ENCODE measurements at regions not wholly inside any gene's neighbourhood (a gene's known extent, or its start where the extent isn't known, plus 50 kb on each side); places are given as distances from the start of the nearest gene placed in this dataset.

GRCh38 chr1:232553809-232554208 lies 76.1 kb downstream of the SIPA1L2 start:
- H3K27me3 ChIP-seq (ENCODE audit: insufficient read depth) = no peaks in the 10 kb centered on the region
- TF ChIP-seq TEAD4 (IDR thresholded peaks at IDR 0.05; ENCODE audit: borderline replicate concordance, insufficient read depth) (no peak), MEF2A (IDR thresholded peaks at IDR 0.05; ENCODE audit: borderline replicate concordance, low read depth) (no peak), SMC3 (IDR thresholded peaks at IDR 0.05; ENCODE audit: low read depth, low read length) (no peak), PBX3 (IDR thresholded peaks at IDR 0.05) (no peak), RFX5 (IDR thresholded peaks at IDR 0.05; ENCODE audit: low read length) (no peak), TCF12 (IDR thresholded peaks at IDR 0.05) (no peak), FOXJ3 (CRISPR knock-in tag; IDR thresholded peaks at IDR 0.05) (no peak), SIN3A (IDR thresholded peaks at IDR 0.05; ENCODE audit: borderline replicate concordance, low read depth, low read length) (no peak), GABPA (IDR thresholded peaks at IDR 0.05; ENCODE audit: low read depth) (no peak), MXI1 (IDR thresholded peaks at IDR 0.05; ENCODE audit: low read depth, low read length) (no peak), NRF1 (IDR thresholded peaks at IDR 0.05; ENCODE audit: low read depth, low read length) (no peak), CHD2 (IDR thresholded peaks at IDR 0.05; ENCODE audit: low read length, partially characterized antibody) (no peak), TAF1 (IDR thresholded peaks at IDR 0.05; ENCODE audit: borderline replicate concordance, low read depth, low read length) (no peak), POLR2AphosphoS5 (IDR thresholded peaks at IDR 0.05; ENCODE audit: low read depth, low read length) (no peak)
- TF ChIP-seq, protein P1, sequence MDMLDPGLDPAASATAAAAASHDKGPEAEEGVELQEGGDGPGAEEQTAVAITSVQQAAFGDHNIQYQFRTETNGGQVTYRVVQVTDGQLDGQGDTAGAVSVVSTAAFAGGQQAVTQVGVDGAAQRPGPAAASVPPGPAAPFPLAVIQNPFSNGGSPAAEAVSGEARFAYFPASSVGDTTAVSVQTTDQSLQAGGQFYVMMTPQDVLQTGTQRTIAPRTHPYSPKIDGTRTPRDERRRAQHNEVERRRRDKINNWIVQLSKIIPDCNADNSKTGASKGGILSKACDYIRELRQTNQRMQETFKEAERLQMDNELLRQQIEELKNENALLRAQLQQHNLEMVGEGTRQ (IDR thresholded peaks at IDR 0.05; ENCODE audit: borderline replicate concordance, low read depth, low read length) = no peak
- H3K9ac ChIP-seq = no peak overlapping the region
- DNase-seq = no peak
- H4K20me1 ChIP-seq (ENCODE audit: insufficient read depth) = no peaks in the 10 kb centered on the region
- CTCF ChIA-PET = interaction anchor here (0.9 kb wide), 1 partner anchor 74 kb away, joined by 3 read pairs; no protein-coding TSS in a partner anchor
- H3K4me2 ChIP-seq = peak overlapping the region; percentile 1; the same call in 1 of the 2 replicates
- H3K79me2 ChIP-seq (ENCODE audit: insufficient read depth) = no peaks in the 10 kb centered on the region
- no peaks in the 10 kb centered on the region for H3K9me3 ChIP-seq
- H3K36me3 ChIP-seq (replicated peaks in 1 of 2; ENCODE audit: control insufficient read depth in 1 of 2, insufficient read depth in 2 of 2, low read length in 1 of 2) = no peaks in the 10 kb centered on the region
- H3K4me1 ChIP-seq (ENCODE audit: control insufficient read depth in 1 of 2, insufficient read depth in 2 of 2, low read depth in 1 of 2, low read length in 1 of 2) = peaks cover 0 to 36% of the 10 kb centered on the region in 2 experiments; a peak in 3 of 4 replicates
- POLR2A ChIA-PET = no interaction called here
- no peak overlapping the region for H3K4me3 ChIP-seq (ENCODE audit: low read depth in 2 of 2, low read length in 1 of 2)
- no peaks in the 10 kb centered on the region for H3K9me2 ChIP-seq
- peak overlapping the region; percentile 40 to 48; a peak in 2 of 4 replicates for H3K27ac ChIP-seq (ENCODE audit: low read depth in 2 of 2, low read length in 1 of 2)
- peak overlapping the region; percentile 2; the same call in 1 of the 2 replicates for H2AFZ ChIP-seq (ENCODE audit: low read depth)
- H3F3A ChIP-seq (replicated peaks; ENCODE audit: insufficient read depth) = no peaks in the 10 kb centered on the region

DNA sequence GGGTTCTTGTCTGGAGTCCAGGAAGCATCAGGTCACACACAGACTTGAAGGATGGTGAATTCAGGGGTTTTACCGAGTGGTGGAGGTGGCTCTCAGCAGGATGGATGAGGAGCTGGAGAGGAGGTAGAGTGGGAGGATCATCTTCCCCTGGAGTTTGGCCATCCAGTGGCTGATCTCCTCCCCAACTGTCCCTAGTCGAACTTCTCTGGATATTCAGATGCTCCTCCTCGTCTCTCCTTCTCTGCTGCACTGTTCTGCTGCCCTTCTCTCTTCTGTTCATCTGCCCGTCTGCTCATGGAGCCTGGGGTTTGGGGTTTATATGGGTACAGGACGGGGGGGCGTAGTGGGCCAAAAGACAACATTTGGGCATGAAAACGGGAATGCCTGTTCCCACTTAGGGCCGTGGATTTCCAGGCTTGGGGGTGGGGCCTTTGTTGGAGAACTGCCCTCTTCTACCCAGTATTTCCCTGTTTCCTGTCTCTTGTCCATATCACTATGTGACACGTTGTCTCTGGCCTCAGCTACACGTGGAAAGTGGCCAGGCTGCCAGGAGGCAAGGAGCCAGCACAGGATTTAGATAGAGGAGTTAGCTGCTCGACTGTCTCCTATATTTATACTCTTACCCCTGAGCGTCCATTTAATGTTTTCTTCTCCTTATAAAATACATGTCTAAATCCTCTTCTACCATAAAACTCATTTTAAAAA lies 76.7 kb downstream of the SIPA1L2 start:
- no peak overlapping the region for H3K4me3 ChIP-seq (ENCODE audit: low read depth in 2 of 2, low read length in 1 of 2)
- H3K4me2 ChIP-seq = peak overlapping the region; percentile 1; the same call in 1 of the 2 replicates
- peaks cover 0 to 35% of the 10 kb centered on the region in 2 experiments; a peak in 3 of 4 replicates for H3K4me1 ChIP-seq (ENCODE audit: control insufficient read depth in 1 of 2, insufficient read depth in 2 of 2, low read depth in 1 of 2, low read length in 1 of 2)
- H2AFZ ChIP-seq (ENCODE audit: low read depth) = peak overlapping the region; percentile 2; the same call in 1 of the 2 replicates
- no peaks in the 10 kb centered on the region for H3K9me2 ChIP-seq
- H3F3A ChIP-seq (replicated peaks; ENCODE audit: insufficient read depth) = no peaks in the 10 kb centered on the region
- WGBS (ENCODE audit: low lambda C conversion rate) = 30% methylated on average over 11 of the region's 12 CpGs
- DNase-seq = peak; percentile 54
- ChIA-PET CTCF (interaction anchor here (0.9 kb wide), 1 partner anchor 74 kb away, joined by 3 read pairs; no protein-coding TSS in a partner anchor), POLR2A (no interaction called here)
- H3K9me3 ChIP-seq = no peaks in the 10 kb centered on the region
- H3K79me2 ChIP-seq (ENCODE audit: insufficient read depth) = no peaks in the 10 kb centered on the region
- peak overlapping the region; percentile 40 to 48; a peak in 2 of 4 replicates for H3K27ac ChIP-seq (ENCODE audit: low read depth in 2 of 2, low read length in 1 of 2)
- no peaks in the 10 kb centered on the region for H4K20me1 ChIP-seq (ENCODE audit: insufficient read depth)
- H3K9ac ChIP-seq = no peak overlapping the region
- no peaks in the 10 kb centered on the region for H3K27me3 ChIP-seq (ENCODE audit: insufficient read depth)
- no peaks in the 10 kb centered on the region for H3K36me3 ChIP-seq (replicated peaks in 1 of 2; ENCODE audit: control insufficient read depth in 1 of 2, insufficient read depth in 2 of 2, low read length in 1 of 2)
- TF ChIP-seq EZH2phosphoT487 (IDR thresholded peaks at IDR 0.05; ENCODE audit: borderline replicate concordance, low read depth) (no peak), JUND (IDR thresholded peaks at IDR 0.05) (no peak), RCOR1 (IDR thresholded peaks at IDR 0.05; ENCODE audit: low read length) (0 out of 2 replicates have a peak, but pooled peaks have one; percentile 22), GABPA (IDR thresholded peaks at IDR 0.05; ENCODE audit: low read depth) (no peak), PBX3 (IDR thresholded peaks at IDR 0.05) (no peak), SMC3 (IDR thresholded peaks at IDR 0.05; ENCODE audit: low read depth, low read length) (no peak), CHD2 (IDR thresholded peaks at IDR 0.05; ENCODE audit: low read length, partially characterized antibody) (peak; percentile 39), MXI1 (IDR thresholded peaks at IDR 0.05; ENCODE audit: low read depth, low read length) (peak; percentile 97), IRF3 (IDR thresholded peaks at IDR 0.05; ENCODE audit: low read depth, low read length) (no peak), TEAD4 (IDR thresholded peaks at IDR 0.05; ENCODE audit: borderline replicate concordance, insufficient read depth) (no peak), EP300 (IDR thresholded peaks at IDR 0.05; ENCODE audit: borderline replicate concordance in 1 of 2, low read depth in 1 of 2, low read length in 1 of 2) (no peak)

Measured in SK-N-SH (cell line).